Coronary artery (tissue), 2 donors: ENCODE measurements at regions not wholly inside any gene's neighbourhood (a gene's known extent, or its start where the extent isn't known, plus 50 kb on each side); places are given as distances from the start of the nearest gene placed in this dataset.

ENCODE experiments used
- DNase-seq: peaks from one replicate; pipeline ENCODE4 v3.0.0-alpha.2; 2017; ENCODE audit warnings: low spot score
- H3K27ac ChIP-seq, 2 donors: fragments of 200-600 bp; sonication (generic); one replicate each; pipeline ENCODE4 v1.5.1; 2016 to 2019
- H3K4me3 ChIP-seq: fragments of 200-600 bp; sonication (generic); 2 replicates; pipeline ENCODE4 v1.5.1; 2016; ENCODE audit warnings: mild to moderate bottlenecking, moderate library complexity
- TF ChIP-seq, protein P1 (sequence below): fragments of 200-600 bp; sonication (generic); IDR thresholded peaks from one replicate; pipeline ENCODE4 v1.5.1; 2019; ENCODE audit warnings: antibody characterized with exemption

DNA sequence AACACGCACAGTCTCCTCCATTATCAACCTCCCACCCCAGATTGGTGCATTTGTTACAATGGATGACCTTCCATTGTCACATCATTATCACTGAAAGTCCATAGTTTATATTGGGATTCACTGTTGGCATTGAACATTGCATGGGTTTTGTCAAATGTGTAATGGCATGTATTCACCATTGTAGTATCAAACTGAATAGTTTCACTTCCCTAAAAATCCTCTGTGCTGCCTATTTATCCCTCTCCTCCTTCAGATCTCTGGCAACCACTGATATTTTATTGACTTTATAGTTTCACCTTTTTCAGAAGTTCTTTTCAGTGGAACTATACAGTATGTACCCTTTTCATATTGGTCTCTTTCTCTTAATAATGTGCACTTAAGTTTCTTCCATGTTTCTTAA, 1565.4 kb downstream of the PCDH18 start:
- DNase-seq: no peak
- no peak overlapping the region for H3K4me3 ChIP-seq
- TF ChIP-seq, protein P1, sequence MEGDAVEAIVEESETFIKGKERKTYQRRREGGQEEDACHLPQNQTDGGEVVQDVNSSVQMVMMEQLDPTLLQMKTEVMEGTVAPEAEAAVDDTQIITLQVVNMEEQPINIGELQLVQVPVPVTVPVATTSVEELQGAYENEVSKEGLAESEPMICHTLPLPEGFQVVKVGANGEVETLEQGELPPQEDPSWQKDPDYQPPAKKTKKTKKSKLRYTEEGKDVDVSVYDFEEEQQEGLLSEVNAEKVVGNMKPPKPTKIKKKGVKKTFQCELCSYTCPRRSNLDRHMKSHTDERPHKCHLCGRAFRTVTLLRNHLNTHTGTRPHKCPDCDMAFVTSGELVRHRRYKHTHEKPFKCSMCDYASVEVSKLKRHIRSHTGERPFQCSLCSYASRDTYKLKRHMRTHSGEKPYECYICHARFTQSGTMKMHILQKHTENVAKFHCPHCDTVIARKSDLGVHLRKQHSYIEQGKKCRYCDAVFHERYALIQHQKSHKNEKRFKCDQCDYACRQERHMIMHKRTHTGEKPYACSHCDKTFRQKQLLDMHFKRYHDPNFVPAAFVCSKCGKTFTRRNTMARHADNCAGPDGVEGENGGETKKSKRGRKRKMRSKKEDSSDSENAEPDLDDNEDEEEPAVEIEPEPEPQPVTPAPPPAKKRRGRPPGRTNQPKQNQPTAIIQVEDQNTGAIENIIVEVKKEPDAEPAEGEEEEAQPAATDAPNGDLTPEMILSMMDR: no peak
- H3K27ac ChIP-seq: no peak overlapping the region

DNA sequence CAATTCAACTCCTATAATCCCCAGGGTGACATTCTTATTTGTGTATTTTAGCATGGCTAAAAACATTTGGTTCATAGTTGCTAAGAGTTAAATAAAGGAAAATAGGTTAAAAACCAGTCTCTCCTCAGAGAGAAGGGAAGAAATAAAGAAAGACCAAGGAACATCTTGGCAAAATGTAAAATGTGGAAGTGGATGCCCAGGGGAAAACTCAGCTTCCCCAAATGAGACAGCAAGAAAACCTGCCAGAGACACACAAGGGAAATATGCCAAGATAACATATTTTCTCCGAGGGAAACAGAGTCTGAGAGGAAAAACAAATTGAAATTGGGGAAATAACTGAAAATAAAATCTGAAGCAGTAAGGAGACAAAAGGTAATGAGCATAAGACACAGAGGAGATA, 1569.3 kb downstream of the PCDH18 start:
- no peak for DNase-seq
- no peak overlapping the region for H3K4me3 ChIP-seq
- no peak overlapping the region for H3K27ac ChIP-seq
- TF ChIP-seq, protein P1: no peak

DNA sequence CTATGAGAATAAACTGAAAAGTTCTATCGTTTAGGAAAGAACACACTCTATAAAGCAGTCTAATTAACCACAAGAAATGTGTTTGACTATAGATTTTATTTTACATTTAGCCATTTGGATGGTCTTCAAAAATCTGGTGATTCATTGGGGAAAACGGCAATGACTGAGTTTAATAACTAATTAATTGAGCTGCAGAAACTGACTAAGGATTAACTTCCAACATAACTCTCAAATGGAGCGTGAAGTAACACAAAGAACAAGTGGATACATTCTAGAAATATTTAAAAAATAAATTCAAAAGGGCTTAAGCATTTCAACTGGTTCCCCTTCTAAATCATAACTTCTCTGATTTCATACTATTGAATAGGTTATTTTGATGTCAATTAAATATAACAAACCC, 1582.4 kb downstream of the PCDH18 start:
- no peak overlapping the region for H3K27ac ChIP-seq
- no peak for DNase-seq
- TF ChIP-seq, protein P1: no peak
- no peak overlapping the region for H3K4me3 ChIP-seq

DNA sequence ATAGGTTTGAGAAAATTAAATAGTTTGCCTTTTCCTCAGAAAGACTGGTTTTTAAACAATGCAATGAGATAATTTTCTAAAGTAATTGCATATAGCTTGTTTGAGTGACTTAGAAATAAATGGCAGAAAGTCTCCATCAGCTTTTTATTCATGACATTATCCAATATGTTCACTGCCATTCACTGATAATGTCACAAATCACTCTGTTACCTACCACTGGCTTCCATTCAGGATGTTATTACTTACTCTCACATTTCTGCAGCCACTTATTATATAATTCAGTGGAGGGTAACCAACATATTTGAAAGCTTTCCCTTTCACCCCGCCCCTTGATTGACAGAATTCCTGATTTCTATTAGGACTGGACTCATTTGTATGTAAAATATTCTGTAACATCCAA, 1583.5 kb downstream of the PCDH18 start:
- Histone ChIP-seq H3K27ac (no peak overlapping the region), H3K4me3 (no peak overlapping the region)
- DNase-seq: no peak
- TF ChIP-seq, protein P1: no peak

DNA sequence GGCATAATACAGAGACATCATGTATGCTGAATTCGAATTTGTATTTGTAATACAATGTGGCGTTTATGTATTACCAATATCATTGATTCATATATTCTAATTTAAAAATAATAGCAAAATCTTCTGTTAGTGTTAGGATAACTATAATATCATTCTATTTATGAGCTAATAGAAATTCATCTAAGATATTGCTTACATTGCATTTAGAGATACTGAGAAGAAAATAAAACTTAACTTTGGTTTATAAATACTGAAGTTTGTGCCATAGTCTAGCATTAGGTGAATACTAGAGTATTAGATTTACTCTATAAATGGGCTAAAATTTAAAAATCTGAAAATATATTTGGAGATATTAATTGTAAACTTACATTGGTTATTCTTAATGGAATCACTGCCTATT, 1590.6 kb downstream of the PCDH18 start:
- H3K4me3 ChIP-seq: no peak overlapping the region
- TF ChIP-seq, protein P1: no peak
- no peak overlapping the region for H3K27ac ChIP-seq
- DNase-seq: no peak

DNA sequence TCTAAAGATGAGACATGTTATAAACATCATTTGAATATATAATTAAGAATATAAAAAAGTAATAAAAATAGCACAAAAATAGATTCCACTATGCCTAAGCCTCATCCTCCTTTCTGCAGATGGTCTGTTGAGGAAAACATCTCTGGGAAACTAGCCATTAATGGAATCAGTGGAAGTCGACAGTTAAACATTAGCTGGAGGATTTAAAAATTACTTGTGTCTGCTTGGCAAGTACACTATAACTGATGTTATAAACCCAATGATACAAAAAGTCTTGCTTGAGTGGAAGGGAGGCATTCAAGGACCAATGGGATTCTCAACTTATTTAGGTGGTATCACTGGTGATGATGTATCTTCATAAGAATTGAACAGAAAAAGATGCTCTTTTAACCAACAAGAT, 1598.3 kb downstream of the PCDH18 start:
- TF ChIP-seq, protein P1: no peak
- no peak overlapping the region for H3K27ac ChIP-seq
- DNase-seq: no peak

DNA sequence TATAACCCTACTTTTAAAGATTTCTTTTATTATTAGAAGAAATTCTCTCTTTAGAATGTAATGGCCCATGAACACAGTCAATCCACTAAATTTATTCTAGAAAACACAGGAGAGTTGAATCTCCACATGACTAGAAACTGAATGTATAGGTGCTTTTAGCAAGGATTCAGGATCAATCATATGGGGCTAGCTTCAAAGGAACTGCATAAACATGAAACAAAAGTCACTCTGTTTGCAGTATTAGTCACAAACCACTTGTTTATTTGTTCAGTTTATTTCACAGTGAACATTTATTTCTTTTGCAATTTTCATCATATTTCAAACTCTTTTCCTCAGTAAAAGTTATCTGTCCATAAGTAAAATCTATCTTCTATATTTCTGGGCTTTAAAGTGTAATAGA, 1604.6 kb downstream of the PCDH18 start:
- TF ChIP-seq, protein P1: no peak
- H3K4me3 ChIP-seq: no peak overlapping the region
- H3K27ac ChIP-seq: no peak overlapping the region
- DNase-seq: no peak

More for the DNA sequence above, 1598.3 kb downstream of the PCDH18 start:
- no peak overlapping the region for H3K4me3 ChIP-seq
